ENCODE measurements at regions not wholly inside any gene's neighbourhood (a gene's known extent, or its start where the extent isn't known, plus 50 kb on each side); places are given as distances from the start of the nearest gene placed in this dataset.

DNA sequence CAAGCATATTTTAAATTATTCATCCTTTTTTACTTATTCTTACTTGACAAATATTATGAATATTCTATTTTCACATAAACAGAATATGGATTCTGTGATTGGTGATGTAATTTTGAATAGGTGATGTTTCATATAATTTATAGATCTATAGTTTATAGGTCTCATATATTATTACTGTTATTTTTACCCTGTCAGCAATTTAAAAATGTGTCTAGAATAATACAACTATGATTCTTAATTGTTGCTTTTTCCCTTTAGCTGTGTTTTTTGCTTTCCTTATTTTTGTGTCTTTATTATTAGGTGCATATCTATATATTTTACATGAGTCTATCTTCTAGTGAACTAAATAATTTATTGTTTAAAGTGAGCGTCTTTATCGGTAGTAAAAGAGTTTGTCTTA lies 226.7 kb upstream of the FSIP2 start:
- TF ChIP-seq CTCF (IDR thresholded peaks at IDR 0.05; ENCODE audit: extremely low read depth in 1 of 2, insufficient read depth in 1 of 2, low read depth in 1 of 2, low read length in 2 of 2) (no peak), EZH2 (IDR thresholded peaks at IDR 0.05; ENCODE audit: borderline replicate concordance, low read depth, low read length, severe bottlenecking) (no peak), POLR2AphosphoS5 (IDR thresholded peaks at IDR 0.05; ENCODE audit: insufficient read depth, low read depth, low read length) (no peak), JUN (IDR thresholded peaks at IDR 0.05; ENCODE audit: borderline replicate concordance, insufficient read depth, insufficient read length, low read depth) (no peak)

Data from endothelial cell of umbilical vein (primary cell).